WERI-Rb-1 (cell line): ENCODE measurements at regions not wholly inside any gene's neighbourhood (a gene's known extent, or its start where the extent isn't known, plus 50 kb on each side); places are given as distances from the start of the nearest gene placed in this dataset.

Source experiments
- DNase-seq: peaks from one replicate; pipeline ENCODE4 v3.0.0-alpha.2; 2020
- H3K27ac ChIP-seq: fragments of 250-450 bp; sonication (Bioruptor Pico); 2 replicates; pipeline ENCODE4 v1.5.1; 2020; ENCODE audit warnings: mild to moderate bottlenecking, moderate library complexity
- H3K27me3 ChIP-seq: fragments of 250-450 bp; sonication (Bioruptor Pico); 2 replicates; pipeline ENCODE4 v1.5.1; 2021; ENCODE audit warnings: mild to moderate bottlenecking, low read depth, moderate library complexity; ENCODE audit not compliant: insufficient read depth, severe bottlenecking
- H3K36me3 ChIP-seq: fragments of 250-450 bp; sonication (Bioruptor Pico); 2 replicates; pipeline ENCODE4 v1.5.1; 2020; ENCODE audit warnings: mild to moderate bottlenecking, moderate library complexity
- H3K4me3 ChIP-seq: 2 replicates; pipeline ENCODE4 v1.5.1; 2011; ENCODE audit warnings: low read depth, mild to moderate bottlenecking, control low read depth, low read length
- H3K9me3 ChIP-seq: fragments of 250-450 bp; sonication (Bioruptor Pico); 2 replicates; pipeline ENCODE4 v1.5.1; 2021; ENCODE audit warnings: mild to moderate bottlenecking, moderate library complexity; ENCODE audit not compliant: severe bottlenecking
- TF ChIP-seq, protein P1 (sequence below): IDR thresholded peaks from 2 replicates; pipeline ENCODE4 v1.5.1; 2011; ENCODE audit warnings: low read depth, mild to moderate bottlenecking, control low read depth, inconsistent platforms, low read length

DNA sequence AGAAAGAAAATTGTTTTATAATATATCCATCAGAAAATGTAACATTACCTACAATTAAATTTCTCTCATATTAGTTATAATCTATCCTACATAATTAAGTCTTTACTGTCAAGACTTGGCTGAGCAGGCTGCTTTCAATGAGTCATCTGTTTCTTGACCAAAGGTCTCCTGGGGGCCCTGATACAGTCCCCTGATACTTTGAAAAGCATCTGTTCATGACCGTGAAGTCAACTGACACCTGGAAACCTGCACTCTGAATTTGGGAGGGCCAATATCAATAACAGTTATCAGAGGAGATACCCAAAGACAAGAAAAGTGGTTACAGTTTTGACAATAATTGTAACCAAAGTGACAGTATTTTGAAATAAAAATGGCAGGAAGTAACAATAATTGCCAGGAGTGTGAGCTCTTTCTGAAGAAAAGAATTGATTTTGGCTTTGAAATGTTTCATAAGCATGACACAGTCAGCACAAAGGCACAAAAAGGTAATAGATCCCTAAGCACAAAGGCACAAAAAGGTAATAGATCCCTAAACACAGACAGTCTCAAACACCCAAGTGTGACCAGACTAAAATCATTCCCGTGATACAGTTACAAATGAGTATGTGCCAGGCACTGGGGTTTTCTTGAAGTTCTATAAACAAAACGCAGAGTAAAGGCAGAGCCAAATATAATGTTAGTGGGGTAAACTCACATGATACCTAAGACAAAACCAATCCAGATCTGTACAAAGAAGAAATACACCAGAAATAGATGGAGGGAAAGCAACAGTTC is 260.7 kb downstream of the PLOD2 start:
- no peaks in the 10 kb centered on the region for H3K36me3 ChIP-seq
- no peaks in the 10 kb centered on the region for H3K27me3 ChIP-seq
- TF ChIP-seq, protein P1, sequence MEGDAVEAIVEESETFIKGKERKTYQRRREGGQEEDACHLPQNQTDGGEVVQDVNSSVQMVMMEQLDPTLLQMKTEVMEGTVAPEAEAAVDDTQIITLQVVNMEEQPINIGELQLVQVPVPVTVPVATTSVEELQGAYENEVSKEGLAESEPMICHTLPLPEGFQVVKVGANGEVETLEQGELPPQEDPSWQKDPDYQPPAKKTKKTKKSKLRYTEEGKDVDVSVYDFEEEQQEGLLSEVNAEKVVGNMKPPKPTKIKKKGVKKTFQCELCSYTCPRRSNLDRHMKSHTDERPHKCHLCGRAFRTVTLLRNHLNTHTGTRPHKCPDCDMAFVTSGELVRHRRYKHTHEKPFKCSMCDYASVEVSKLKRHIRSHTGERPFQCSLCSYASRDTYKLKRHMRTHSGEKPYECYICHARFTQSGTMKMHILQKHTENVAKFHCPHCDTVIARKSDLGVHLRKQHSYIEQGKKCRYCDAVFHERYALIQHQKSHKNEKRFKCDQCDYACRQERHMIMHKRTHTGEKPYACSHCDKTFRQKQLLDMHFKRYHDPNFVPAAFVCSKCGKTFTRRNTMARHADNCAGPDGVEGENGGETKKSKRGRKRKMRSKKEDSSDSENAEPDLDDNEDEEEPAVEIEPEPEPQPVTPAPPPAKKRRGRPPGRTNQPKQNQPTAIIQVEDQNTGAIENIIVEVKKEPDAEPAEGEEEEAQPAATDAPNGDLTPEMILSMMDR = no peak
- H3K4me3 ChIP-seq = no peak overlapping the region
- H3K27ac ChIP-seq = no peak overlapping the region
- no peaks in the 10 kb centered on the region for H3K9me3 ChIP-seq
- DNase-seq = no peak

DNA sequence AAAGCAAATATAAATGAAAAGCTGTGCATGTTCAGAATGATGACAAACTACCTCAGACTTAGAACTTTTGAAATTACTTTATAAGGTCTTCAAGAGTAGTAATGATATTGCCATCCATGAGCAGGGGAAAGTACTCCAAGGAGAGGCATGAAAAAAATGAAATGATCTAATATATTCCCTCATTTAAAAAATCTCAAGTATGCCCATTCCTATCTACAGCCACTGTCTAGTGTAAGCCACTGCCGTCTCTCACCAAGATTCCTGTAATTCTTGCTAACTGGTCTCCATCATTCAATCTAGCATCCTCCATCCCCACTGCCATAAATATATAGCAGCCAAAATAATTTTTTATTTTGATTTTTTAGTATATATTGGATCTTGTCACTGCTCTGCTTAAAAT is 258.8 kb downstream of the PLOD2 start:
- Histone ChIP-seq H3K36me3 (no peaks in the 10 kb centered on the region), H3K9me3 (no peaks in the 10 kb centered on the region), H3K4me3 (no peak overlapping the region), H3K27me3 (no peaks in the 10 kb centered on the region), H3K27ac (no peak overlapping the region)
- no peak for DNase-seq
- TF ChIP-seq, protein P1 = no peak

DNA sequence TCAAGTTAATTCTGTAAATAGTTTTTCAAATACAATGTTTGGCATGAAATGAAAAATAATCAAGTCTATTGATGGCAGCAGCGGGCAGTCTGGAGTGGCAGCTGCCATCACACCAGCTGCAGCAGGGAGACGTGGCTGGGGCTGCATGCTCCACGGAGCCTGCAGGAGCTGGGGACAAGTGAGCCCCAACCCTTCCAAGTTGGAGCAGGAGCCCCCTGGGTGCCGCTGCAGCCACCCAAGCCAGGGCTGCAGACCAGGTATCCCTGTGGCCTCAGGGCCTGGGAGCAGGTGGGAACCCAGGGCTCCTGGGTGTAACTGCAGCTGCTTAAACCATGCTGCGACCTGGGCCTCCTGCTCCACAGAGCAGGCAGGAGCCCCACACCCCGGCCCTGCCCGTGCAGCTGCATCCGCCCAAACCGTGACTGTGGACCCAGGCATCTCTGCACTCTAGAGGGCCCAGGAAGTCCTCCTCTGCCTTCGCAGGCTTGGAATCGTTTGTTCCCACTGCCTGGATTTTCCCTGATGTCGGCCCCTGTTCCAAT is 257.4 kb downstream of the PLOD2 start:
- H3K36me3 ChIP-seq = no peaks in the 10 kb centered on the region
- no peaks in the 10 kb centered on the region for H3K27me3 ChIP-seq
- no peak overlapping the region for H3K27ac ChIP-seq
- no peak for DNase-seq
- no peak overlapping the region for H3K4me3 ChIP-seq
- TF ChIP-seq, protein P1 = no peak
- H3K9me3 ChIP-seq = no peaks in the 10 kb centered on the region

DNA sequence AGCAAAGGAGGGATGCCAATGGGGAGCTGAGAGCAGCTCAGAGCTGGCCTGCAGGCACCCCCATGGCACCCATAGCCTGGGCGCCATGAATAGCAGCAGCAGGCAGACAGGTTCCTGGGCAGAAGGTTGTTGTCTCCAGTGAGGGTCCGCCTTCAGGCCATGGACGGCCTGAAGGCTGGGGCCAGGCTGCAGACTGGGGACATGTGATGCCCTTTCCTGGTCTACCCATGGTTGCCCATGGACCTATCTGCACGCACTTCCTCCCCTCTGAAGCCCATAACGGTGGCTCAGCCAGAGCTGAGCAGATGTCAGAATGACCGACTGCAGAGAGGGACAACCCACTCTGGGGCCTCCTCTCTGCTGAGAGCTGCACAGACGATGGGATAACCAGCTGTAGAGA is 256.8 kb downstream of the PLOD2 start:
- H3K4me3 ChIP-seq = no peak overlapping the region
- no peak for DNase-seq
- H3K36me3 ChIP-seq = no peaks in the 10 kb centered on the region

DNA sequence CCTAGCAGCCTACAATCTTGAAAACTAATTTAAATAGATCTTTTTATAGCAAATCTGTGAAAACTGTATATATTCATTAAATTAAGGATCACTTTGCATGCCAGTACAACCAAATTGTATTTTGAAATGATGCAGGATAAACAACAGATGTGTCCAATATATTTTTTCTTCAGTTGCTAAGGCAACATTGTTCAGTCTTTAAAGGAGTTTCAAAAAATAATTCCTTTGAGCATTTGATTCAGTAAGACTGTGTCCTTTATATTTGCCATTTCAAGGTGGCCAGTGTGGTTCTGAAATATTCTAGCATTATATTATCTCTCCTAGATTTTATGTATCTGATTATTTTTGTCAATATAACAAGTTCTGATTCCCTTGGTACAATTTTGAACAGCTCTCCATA is 254.7 kb downstream of the PLOD2 start:
- no peak overlapping the region for H3K27ac ChIP-seq
- no peaks in the 10 kb centered on the region for H3K9me3 ChIP-seq
- H3K4me3 ChIP-seq = no peak overlapping the region
- H3K27me3 ChIP-seq = no peaks in the 10 kb centered on the region
- TF ChIP-seq, protein P1 = no peak
- no peak for DNase-seq
- no peaks in the 10 kb centered on the region for H3K36me3 ChIP-seq

More for the DNA sequence above, 256.8 kb downstream of the PLOD2 start:
- no peak overlapping the region for H3K27ac ChIP-seq
- H3K27me3 ChIP-seq = no peaks in the 10 kb centered on the region
- H3K9me3 ChIP-seq = no peaks in the 10 kb centered on the region
- TF ChIP-seq, protein P1 = no peak
